ENCODE measurements at regions not wholly inside any gene's neighbourhood (a gene's known extent, or its start where the extent isn't known, plus 50 kb on each side); places are given as distances from the start of the nearest gene placed in this dataset.

DNA sequence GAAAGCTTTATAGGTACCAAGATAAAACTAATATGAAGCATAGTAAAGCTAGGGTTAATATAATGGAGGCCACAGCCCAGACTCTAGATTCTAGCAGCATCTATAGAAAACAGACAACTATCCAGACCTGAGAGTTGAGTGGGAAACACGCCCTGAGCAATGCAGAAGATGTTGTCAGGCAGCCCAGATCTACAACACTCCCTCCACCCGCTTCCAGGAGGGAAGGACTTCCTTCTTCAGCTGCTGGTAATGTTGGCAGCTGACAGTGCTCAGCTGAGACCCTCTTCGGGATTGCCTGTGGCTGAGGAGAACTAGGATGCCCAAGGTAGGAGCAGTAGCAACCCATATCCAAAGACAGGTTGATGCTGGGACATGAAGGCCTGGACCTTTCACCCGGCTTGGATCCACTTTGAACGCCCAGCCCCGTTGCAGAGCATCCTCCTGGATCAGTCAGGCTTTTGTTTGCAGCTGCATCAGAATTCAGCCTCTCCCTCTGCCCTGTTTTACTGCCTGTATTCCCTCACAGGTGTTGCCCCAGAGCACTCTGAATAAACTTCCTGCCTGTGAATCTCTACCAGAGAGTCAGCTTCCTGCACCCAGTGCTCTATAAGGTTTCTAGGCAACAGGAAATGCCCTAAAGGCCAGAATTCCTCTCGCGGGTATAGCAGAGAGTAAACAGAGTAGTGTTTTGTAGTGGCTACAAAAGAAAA, 174.7 kb upstream of the IL12A start:
- TF ChIP-seq, protein P1, sequence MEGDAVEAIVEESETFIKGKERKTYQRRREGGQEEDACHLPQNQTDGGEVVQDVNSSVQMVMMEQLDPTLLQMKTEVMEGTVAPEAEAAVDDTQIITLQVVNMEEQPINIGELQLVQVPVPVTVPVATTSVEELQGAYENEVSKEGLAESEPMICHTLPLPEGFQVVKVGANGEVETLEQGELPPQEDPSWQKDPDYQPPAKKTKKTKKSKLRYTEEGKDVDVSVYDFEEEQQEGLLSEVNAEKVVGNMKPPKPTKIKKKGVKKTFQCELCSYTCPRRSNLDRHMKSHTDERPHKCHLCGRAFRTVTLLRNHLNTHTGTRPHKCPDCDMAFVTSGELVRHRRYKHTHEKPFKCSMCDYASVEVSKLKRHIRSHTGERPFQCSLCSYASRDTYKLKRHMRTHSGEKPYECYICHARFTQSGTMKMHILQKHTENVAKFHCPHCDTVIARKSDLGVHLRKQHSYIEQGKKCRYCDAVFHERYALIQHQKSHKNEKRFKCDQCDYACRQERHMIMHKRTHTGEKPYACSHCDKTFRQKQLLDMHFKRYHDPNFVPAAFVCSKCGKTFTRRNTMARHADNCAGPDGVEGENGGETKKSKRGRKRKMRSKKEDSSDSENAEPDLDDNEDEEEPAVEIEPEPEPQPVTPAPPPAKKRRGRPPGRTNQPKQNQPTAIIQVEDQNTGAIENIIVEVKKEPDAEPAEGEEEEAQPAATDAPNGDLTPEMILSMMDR (IDR thresholded peaks at IDR 0.05; ENCODE audit: low read depth, low read length) = no peak
- TF ChIP-seq POLR2A (IDR thresholded peaks at IDR 0.05; ENCODE audit: extremely low read depth, insufficient read length) = no peak
- TF ChIP-seq MYC (IDR thresholded peaks at IDR 0.05; ENCODE audit: low read depth, low read length) = no peak

Data from NB4 (cell line).